Suprapubic skin (tissue), 3 donors: ENCODE measurements at regions not wholly inside any gene's neighbourhood (a gene's known extent, or its start where the extent isn't known, plus 50 kb on each side); places are given as distances from the start of the nearest gene placed in this dataset.

Experiments
- CTCF ChIP-seq, 2 donors: fragments of 200-600 bp in 1 of 2; fragments of 450-650 bp in 1 of 2; sonication (generic) in 1 of 2; IDR thresholded peaks; one replicate each; pipeline ENCODE4 v1.5.1; 2016 to 2019; ENCODE audit warnings: antibody characterized with exemption in 2 of 2, mild to moderate bottlenecking in 1 of 2, moderate library complexity in 1 of 2
- POLR2AphosphoS5 ChIP-seq, 3 donors: sonication (generic); formaldehyde crosslinking; IDR thresholded peaks; one replicate each; pipeline ENCODE4 v1.6.1; 2017; ENCODE audit warnings: antibody characterized with exemption in 3 of 3

- TF ChIP-seq CTCF (IDR thresholded peaks at IDR 0.05) (no peak), POLR2AphosphoS5 (IDR thresholded peaks at IDR 0.05) (no peak)
Measured at GRCh38 chr17:78304549-78305037, 55.3 kb downstream of the SOCS3 start.
